ENCODE measurements at regions not wholly inside any gene's neighbourhood (a gene's known extent, or its start where the extent isn't known, plus 50 kb on each side); places are given as distances from the start of the nearest gene placed in this dataset.

DNA sequence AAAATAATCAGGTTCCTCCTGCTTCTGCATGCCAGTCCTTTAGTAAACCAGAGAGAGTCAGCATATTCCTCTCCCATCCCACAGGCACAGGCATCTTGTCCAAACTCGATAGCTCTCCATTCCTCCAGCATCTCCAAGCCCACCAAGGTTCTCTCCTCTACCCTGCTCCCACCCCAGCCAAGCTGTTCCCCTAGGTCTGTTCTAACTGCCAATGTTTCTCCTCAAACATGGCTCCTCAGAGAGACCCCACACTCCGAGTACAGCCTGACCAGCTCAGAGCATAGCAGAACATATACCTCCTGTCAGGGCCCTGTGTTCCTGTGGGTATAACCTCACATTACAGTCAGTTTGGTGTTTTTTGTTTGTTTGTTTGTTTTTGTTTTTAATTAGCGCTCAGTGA lies 177.8 kb downstream of the VEGFA start:
- TF ChIP-seq, protein P1, sequence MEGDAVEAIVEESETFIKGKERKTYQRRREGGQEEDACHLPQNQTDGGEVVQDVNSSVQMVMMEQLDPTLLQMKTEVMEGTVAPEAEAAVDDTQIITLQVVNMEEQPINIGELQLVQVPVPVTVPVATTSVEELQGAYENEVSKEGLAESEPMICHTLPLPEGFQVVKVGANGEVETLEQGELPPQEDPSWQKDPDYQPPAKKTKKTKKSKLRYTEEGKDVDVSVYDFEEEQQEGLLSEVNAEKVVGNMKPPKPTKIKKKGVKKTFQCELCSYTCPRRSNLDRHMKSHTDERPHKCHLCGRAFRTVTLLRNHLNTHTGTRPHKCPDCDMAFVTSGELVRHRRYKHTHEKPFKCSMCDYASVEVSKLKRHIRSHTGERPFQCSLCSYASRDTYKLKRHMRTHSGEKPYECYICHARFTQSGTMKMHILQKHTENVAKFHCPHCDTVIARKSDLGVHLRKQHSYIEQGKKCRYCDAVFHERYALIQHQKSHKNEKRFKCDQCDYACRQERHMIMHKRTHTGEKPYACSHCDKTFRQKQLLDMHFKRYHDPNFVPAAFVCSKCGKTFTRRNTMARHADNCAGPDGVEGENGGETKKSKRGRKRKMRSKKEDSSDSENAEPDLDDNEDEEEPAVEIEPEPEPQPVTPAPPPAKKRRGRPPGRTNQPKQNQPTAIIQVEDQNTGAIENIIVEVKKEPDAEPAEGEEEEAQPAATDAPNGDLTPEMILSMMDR (IDR thresholded peaks at IDR 0.05; ENCODE audit: borderline replicate concordance, extremely low read depth, low read length, poor library complexity, severe bottlenecking): no peak
- no peak for TF ChIP-seq EZH2 (IDR thresholded peaks at IDR 0.05; ENCODE audit: borderline replicate concordance, low read depth, low read length, severe bottlenecking)

Data from DND-41 (cell line).